GM23338 (cell line): ENCODE measurements at regions not wholly inside any gene's neighbourhood (a gene's known extent, or its start where the extent isn't known, plus 50 kb on each side); places are given as distances from the start of the nearest gene placed in this dataset.
"Not testable (repeated sequence)": the region's sequence is repeated elsewhere in the genome, so short reads cannot be mapped to it uniquely, and the experiment has no call there.

Experiments used
- ATAC-seq: fragments of 200-7000 bp; cut with Tn5 transposase; 3 replicates; pipeline ENCODE4 v1.9.1; 2020
- DNase-seq: peaks from one replicate; pipeline ENCODE4 v3.0.0-alpha.2; 2015; ENCODE audit warnings: low spot score
- H2AFZ ChIP-seq: fragments of 200-600 bp; sonication (generic); 2 replicates; pipeline ENCODE4 v1.8.0; 2016; ENCODE audit warnings: antibody characterized with exemption, mild to moderate bottlenecking, moderate library complexity
- H3F3A ChIP-seq: fragments of 200-600 bp; sonication (generic); replicated peaks from 2 replicates; pipeline ENCODE4 v1.8.0; 2017; ENCODE audit warnings: antibody characterized with exemption, mixed run types, low read depth
- H3K27ac ChIP-seq: fragments of 200-600 bp; sonication (generic); 2 replicates; pipeline ENCODE4 v1.6.1; 2016; ENCODE audit warnings: low read depth
- H3K27me3 ChIP-seq: fragments of 200-600 bp; sonication (generic); 2 replicates; pipeline ENCODE4 v1.8.0; 2016; ENCODE audit warnings: mild to moderate bottlenecking, mixed run types, moderate library complexity; ENCODE audit not compliant: insufficient read depth
- H3K36me3 ChIP-seq: fragments of 200-600 bp; sonication (generic); 2 replicates; pipeline ENCODE4 v1.8.0; 2016; ENCODE audit warnings: mild to moderate bottlenecking; ENCODE audit not compliant: insufficient read depth
- H3K4me1 ChIP-seq: fragments of 200-600 bp; sonication (generic); 2 replicates; pipeline ENCODE4 v1.8.0; 2016; ENCODE audit warnings: mild to moderate bottlenecking, moderate library complexity; ENCODE audit not compliant: insufficient read depth
- H3K4me2 ChIP-seq: fragments of 200-600 bp; sonication (generic); 2 replicates; pipeline ENCODE4 v1.7.1; 2017; ENCODE audit warnings: mixed run types
- H3K4me3 ChIP-seq: fragments of 200-600 bp; sonication (generic); 2 replicates; pipeline ENCODE4 v1.6.1; 2016; ENCODE audit warnings: mixed run types
- H3K79me2 ChIP-seq: fragments of 200-600 bp; sonication (generic); replicated peaks from 2 replicates; pipeline ENCODE4 v1.8.0; 2017; ENCODE audit warnings: mild to moderate bottlenecking; ENCODE audit not compliant: insufficient read depth
- H3K9me2 ChIP-seq: fragments of 200-600 bp; sonication (generic); 2 replicates; pipeline ENCODE4 v1.8.0; 2017; ENCODE audit not compliant: insufficient read depth
- H4K20me1 ChIP-seq: fragments of 200-600 bp; sonication (generic); replicated peaks from 2 replicates; pipeline ENCODE4 v1.8.0; 2017; ENCODE audit warnings: mild to moderate bottlenecking; ENCODE audit not compliant: insufficient read depth
- H3K27ac Mint-ChIP-seq: 2 replicates; pipeline ENCODE4 v1.8.0; 2020; ENCODE audit warnings: inconsistent platforms, mild to moderate bottlenecking, moderate library complexity, mixed read lengths
- H3K27me3 Mint-ChIP-seq: 3 replicates; pipeline ENCODE4 v1.8.0; 2022; ENCODE audit warnings: low read depth, mild to moderate bottlenecking, moderate library complexity, mixed read lengths, inconsistent platforms; ENCODE audit not compliant: insufficient read depth, poor library complexity
- H3K36me3 Mint-ChIP-seq: 3 replicates; pipeline ENCODE4 v1.8.0; 2021; ENCODE audit warnings: low read depth, mild to moderate bottlenecking, inconsistent platforms, moderate library complexity, mixed read lengths
- H3K4me1 Mint-ChIP-seq: 3 replicates; pipeline ENCODE4 v1.8.0; 2020; ENCODE audit warnings: mild to moderate bottlenecking, inconsistent platforms, mixed read lengths
- H3K4me3 Mint-ChIP-seq: 3 replicates; pipeline ENCODE4 v1.8.0; 2021; ENCODE audit warnings: moderate library complexity, mild to moderate bottlenecking, inconsistent platforms, mixed read lengths
- H3K9me3 Mint-ChIP-seq: 3 replicates; pipeline ENCODE4 v1.8.0; 2020; ENCODE audit warnings: moderate library complexity, mild to moderate bottlenecking, inconsistent platforms, mixed read lengths
- EZH2 ChIP-seq: fragments of 200-600 bp; sonication (generic); IDR thresholded peaks from one replicate; pipeline ENCODE4 v1.8.0; 2017; ENCODE audit warnings: antibody characterized with exemption, mild to moderate bottlenecking, low read depth; ENCODE audit not compliant: unreplicated experiment
- EZH2phosphoT487 ChIP-seq: fragments of 200-600 bp; sonication (generic); IDR thresholded peaks from one replicate; pipeline ENCODE4 v1.8.1; 2018; ENCODE audit warnings: antibody characterized with exemption; ENCODE audit not compliant: unreplicated experiment
- NANOG ChIP-seq: IDR thresholded peaks from 2 replicates; pipeline ENCODE4 v1.6.1; 2016; ENCODE audit warnings: antibody characterized with exemption, borderline replicate concordance
- TF ChIP-seq, protein P1 (sequence below): IDR thresholded peaks from one replicate; pipeline ENCODE4 v1.6.1; 2018; ENCODE audit warnings: antibody characterized with exemption; ENCODE audit not compliant: unreplicated experiment
- TF ChIP-seq, protein P2 (sequence below): IDR thresholded peaks from 2 replicates; pipeline ENCODE4 v1.6.1; 2016; ENCODE audit warnings: antibody characterized with exemption

DNA sequence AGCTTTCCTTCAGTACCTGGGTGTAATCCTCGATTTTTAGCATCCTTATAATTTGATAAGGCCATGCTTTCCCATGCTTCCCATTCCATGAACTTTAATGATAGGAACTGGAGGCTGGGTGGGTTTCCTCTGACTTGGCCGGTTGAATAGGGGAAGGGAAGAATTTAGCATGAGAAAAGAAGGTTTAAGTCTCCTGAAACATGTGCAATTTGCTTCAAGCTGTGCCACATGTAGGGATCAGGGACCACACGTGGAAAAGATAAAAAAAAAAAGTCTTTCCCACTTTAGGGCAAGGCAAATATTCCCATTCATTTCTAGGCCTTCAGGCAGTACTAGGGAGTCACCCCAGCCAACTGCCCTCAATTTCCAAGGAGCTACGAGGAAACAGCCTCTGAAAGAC is 900.3 kb downstream of the DSC3 start:
- H3K9me2 ChIP-seq = peaks cover 13% of the 10 kb centered on the region; the same call in 1 of the 2 replicates
- TF ChIP-seq, protein P1, sequence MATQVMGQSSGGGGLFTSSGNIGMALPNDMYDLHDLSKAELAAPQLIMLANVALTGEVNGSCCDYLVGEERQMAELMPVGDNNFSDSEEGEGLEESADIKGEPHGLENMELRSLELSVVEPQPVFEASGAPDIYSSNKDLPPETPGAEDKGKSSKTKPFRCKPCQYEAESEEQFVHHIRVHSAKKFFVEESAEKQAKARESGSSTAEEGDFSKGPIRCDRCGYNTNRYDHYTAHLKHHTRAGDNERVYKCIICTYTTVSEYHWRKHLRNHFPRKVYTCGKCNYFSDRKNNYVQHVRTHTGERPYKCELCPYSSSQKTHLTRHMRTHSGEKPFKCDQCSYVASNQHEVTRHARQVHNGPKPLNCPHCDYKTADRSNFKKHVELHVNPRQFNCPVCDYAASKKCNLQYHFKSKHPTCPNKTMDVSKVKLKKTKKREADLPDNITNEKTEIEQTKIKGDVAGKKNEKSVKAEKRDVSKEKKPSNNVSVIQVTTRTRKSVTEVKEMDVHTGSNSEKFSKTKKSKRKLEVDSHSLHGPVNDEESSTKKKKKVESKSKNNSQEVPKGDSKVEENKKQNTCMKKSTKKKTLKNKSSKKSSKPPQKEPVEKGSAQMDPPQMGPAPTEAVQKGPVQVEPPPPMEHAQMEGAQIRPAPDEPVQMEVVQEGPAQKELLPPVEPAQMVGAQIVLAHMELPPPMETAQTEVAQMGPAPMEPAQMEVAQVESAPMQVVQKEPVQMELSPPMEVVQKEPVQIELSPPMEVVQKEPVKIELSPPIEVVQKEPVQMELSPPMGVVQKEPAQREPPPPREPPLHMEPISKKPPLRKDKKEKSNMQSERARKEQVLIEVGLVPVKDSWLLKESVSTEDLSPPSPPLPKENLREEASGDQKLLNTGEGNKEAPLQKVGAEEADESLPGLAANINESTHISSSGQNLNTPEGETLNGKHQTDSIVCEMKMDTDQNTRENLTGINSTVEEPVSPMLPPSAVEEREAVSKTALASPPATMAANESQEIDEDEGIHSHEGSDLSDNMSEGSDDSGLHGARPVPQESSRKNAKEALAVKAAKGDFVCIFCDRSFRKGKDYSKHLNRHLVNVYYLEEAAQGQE = no peak
- H3K4me1 ChIP-seq = no peaks in the 10 kb centered on the region
- H3K27me3 ChIP-seq = no peaks in the 10 kb centered on the region
- Mint-ChIP-seq H3K27me3 (peaks cover 5% of the 10 kb centered on the region), H3K4me3 (no peak overlapping the region), H3K27ac (no peak overlapping the region; the same call in 1 of the 2 replicates), H3K36me3 (peaks cover 26% of the 10 kb centered on the region), H3K9me3 (peaks cover 32% of the 10 kb centered on the region), H3K4me1 (peaks cover 15% of the 10 kb centered on the region)
- H4K20me1 ChIP-seq = no peaks in the 10 kb centered on the region
- H3K79me2 ChIP-seq = no peaks in the 10 kb centered on the region
- H3K4me2 ChIP-seq = no peak overlapping the region
- H3K27ac ChIP-seq = no peak overlapping the region
- H3K4me3 ChIP-seq = no peak overlapping the region
- ATAC-seq = no peak
- no peak for DNase-seq
- no peaks in the 10 kb centered on the region for H3K36me3 ChIP-seq
- peak overlapping the region; percentile 6; the same call in 1 of the 2 replicates for H2AFZ ChIP-seq
- H3F3A ChIP-seq = no peaks in the 10 kb centered on the region

DNA sequence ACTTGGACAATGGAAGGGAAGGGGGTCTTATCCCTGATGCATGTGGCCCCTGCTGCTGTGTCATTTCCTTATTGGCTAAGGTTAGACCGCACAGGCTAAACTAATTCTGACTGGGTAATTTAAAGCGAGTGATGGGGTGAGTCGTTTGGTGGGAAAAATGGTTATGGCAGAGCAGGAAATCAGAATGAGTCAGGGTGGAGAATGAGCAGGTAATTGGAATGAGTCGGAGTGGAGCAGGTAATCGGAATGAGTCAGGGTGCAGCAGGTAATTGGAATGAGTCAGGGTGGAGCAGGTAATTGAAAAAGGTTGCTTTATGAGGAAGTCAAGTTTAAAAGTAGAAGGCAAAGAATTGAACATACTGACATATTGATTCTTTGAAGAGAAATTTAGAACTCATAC is 901.0 kb downstream of the DSC3 start:
- not testable (repeated sequence) for H3F3A ChIP-seq, H2AFZ ChIP-seq, H3K27me3 Mint-ChIP-seq, DNase-seq, H3K79me2 ChIP-seq, H3K4me3 ChIP-seq, H3K27me3 ChIP-seq, H3K4me2 ChIP-seq, H3K36me3 ChIP-seq, ATAC-seq, H3K27ac ChIP-seq, H3K27ac Mint-ChIP-seq, H3K4me3 Mint-ChIP-seq, H3K4me1 ChIP-seq, H4K20me1 ChIP-seq
- H3K36me3 Mint-ChIP-seq = peaks cover 26% of the 10 kb centered on the region
- H3K9me3 Mint-ChIP-seq = peaks cover 32% of the 10 kb centered on the region
- H3K9me2 ChIP-seq = peaks cover 16% of the 10 kb centered on the region; the same call in 1 of the 2 replicates
- peaks cover 15% of the 10 kb centered on the region for H3K4me1 Mint-ChIP-seq

DNA sequence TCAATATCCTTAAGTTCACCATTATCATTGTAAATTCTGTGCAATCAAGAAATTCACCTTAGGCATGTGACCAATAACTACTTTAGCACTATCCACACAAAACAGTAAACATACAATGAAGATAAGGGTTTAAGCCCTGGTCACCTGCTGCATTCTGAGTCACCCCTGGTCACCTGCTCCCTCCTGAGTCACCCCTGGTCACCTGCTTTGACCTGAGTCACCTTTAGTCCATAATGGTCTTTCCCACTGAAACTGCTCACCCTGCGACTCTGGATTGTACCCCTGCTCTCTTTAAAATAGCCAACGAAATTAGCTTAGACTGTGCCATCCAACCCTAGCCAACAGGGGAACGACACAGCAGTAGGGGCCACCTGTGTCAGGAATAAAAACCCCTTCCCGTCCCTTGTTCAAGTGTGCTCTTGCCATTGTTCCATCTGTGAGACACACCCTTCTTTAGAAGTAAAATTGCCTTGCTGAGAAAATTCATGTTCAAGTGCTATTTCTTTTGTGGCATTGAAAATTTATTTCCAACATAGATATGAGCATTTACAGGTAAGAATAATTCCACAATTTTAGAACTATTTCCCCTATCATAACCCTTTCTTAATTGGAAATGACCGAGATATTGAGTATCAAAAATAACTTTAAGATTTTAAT is 902.8 kb downstream of the DSC3 start:
- H3K27me3 Mint-ChIP-seq = peaks cover 3% of the 10 kb centered on the region
- Histone ChIP-seq H2AFZ (no peak overlapping the region), H3K79me2 (no peaks in the 10 kb centered on the region), H3K4me1 (no peaks in the 10 kb centered on the region), H3F3A (no peaks in the 10 kb centered on the region), H3K36me3 (no peaks in the 10 kb centered on the region), H3K27me3 (no peaks in the 10 kb centered on the region), H3K27ac (no peak overlapping the region), H3K9me2 (peaks cover 8% of the 10 kb centered on the region; the same call in 1 of the 2 replicates), H3K4me2 (no peak overlapping the region), H4K20me1 (no peaks in the 10 kb centered on the region), H3K4me3 (no peak overlapping the region)
- H3K4me3 Mint-ChIP-seq = no peak overlapping the region
- DNase-seq (peak; percentile 17), ATAC-seq (no peak)
- H3K27ac Mint-ChIP-seq = no peak overlapping the region
- H3K9me3 Mint-ChIP-seq = peaks cover 32% of the 10 kb centered on the region
- H3K4me1 Mint-ChIP-seq = peaks cover 12% of the 10 kb centered on the region
- peaks cover 26% of the 10 kb centered on the region for H3K36me3 Mint-ChIP-seq
- TF ChIP-seq EZH2phosphoT487 = no peak
- no peak for TF ChIP-seq NANOG
- no peak for TF ChIP-seq EZH2
- TF ChIP-seq, protein P2, sequence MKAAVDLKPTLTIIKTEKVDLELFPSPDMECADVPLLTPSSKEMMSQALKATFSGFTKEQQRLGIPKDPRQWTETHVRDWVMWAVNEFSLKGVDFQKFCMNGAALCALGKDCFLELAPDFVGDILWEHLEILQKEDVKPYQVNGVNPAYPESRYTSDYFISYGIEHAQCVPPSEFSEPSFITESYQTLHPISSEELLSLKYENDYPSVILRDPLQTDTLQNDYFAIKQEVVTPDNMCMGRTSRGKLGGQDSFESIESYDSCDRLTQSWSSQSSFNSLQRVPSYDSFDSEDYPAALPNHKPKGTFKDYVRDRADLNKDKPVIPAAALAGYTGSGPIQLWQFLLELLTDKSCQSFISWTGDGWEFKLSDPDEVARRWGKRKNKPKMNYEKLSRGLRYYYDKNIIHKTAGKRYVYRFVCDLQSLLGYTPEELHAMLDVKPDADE = no peak
